Lower lobe of right lung (tissue), 2 donors: ENCODE measurements at regions not wholly inside any gene's neighbourhood (a gene's known extent, or its start where the extent isn't known, plus 50 kb on each side); places are given as distances from the start of the nearest gene placed in this dataset.
"Not testable (repeated sequence)": the region's sequence is repeated elsewhere in the genome, so short reads cannot be mapped to it uniquely, and the experiment has no call there.

Source experiments
- ATAC-seq, 2 donors: fragments of 200-7000 bp; cut with Tn5 transposase; one replicate each; pipeline ENCODE4 v1.9.1; 2020 to 2022; ENCODE audit warnings: mild to moderate bottlenecking in 2 of 2, moderate library complexity in 2 of 2
- DNase-seq: peaks from one replicate; pipeline ENCODE4 v3.0.0-alpha.2; 2020
- H3K27ac ChIP-seq: fragments of 200-600 bp; one replicate; pipeline ENCODE4 v1.8.0; 2022
- H3K27me3 ChIP-seq: fragments of 200-600 bp; one replicate; pipeline ENCODE4 v1.8.0; 2022; ENCODE audit warnings: low read depth
- H3K36me3 ChIP-seq: fragments of 200-600 bp; one replicate; pipeline ENCODE4 v1.8.0; 2022; ENCODE audit warnings: mild to moderate bottlenecking
- H3K4me1 ChIP-seq: fragments of 200-600 bp; one replicate; pipeline ENCODE4 v1.8.0; 2022
- H3K4me3 ChIP-seq: fragments of 200-600 bp; one replicate; pipeline ENCODE4 v1.8.0; 2022; ENCODE audit warnings: mild to moderate bottlenecking
- H3K9me3 ChIP-seq: fragments of 200-600 bp; one replicate; pipeline ENCODE4 v1.8.0; 2022
- intact Hi-C: fragments of 100-400 bp; cut with DNase I; formaldehyde crosslinking; loops from one replicate; pipeline ENCODE4 v1.11.0; 2022
- TF ChIP-seq, protein P1 (sequence below): fragments of 200-600 bp; IDR thresholded peaks from one replicate; pipeline ENCODE4 v1.8.0; 2022; ENCODE audit warnings: antibody characterized with exemption, mild to moderate bottlenecking
- donor health status: DM: no; HTN: yes; CAD: no; lungs with severe emphysema.

DNA sequence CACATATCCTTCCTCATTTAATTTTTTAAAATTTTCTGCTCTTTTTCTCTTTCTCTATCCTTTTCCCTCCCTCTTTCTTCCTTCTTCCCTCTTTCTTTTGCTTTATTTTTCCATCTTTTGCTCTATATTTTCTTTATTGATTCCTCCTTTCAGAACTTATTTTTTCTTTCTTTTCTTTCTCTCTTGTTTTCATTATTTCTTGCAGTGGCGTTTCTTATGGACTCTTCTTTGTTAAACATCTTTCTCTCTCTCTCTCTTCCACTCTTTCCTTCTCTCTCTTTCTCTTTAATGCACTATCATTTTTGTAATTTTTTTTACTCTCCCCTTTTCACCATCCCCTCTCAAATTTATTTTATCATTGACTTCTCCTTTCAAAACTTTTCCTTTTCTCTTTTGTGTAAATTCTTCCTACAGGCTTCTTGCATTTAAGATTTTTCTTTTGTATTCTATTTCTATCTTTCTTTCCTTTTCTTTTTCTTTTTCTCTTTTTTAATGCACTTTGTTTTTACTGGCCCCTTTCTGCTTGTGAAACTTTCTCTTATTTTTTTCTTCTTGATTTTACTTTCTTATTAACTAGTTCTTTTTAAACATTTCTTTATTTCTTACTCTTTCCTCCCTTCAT is 97.0 kb downstream of the RBMX2 start:
- H3K9me3 ChIP-seq, result no peaks in the 10 kb centered on the region
- H3K4me1 ChIP-seq, result no peaks in the 10 kb centered on the region
- H3K27me3 ChIP-seq, result no peaks in the 10 kb centered on the region
- intact Hi-C loops, result no loop called here
- DNase-seq, result no peak
- no peak overlapping the region for H3K27ac ChIP-seq
- H3K4me3 ChIP-seq, result no peak overlapping the region
- no peaks in the 10 kb centered on the region for H3K36me3 ChIP-seq
- TF ChIP-seq, protein P1, sequence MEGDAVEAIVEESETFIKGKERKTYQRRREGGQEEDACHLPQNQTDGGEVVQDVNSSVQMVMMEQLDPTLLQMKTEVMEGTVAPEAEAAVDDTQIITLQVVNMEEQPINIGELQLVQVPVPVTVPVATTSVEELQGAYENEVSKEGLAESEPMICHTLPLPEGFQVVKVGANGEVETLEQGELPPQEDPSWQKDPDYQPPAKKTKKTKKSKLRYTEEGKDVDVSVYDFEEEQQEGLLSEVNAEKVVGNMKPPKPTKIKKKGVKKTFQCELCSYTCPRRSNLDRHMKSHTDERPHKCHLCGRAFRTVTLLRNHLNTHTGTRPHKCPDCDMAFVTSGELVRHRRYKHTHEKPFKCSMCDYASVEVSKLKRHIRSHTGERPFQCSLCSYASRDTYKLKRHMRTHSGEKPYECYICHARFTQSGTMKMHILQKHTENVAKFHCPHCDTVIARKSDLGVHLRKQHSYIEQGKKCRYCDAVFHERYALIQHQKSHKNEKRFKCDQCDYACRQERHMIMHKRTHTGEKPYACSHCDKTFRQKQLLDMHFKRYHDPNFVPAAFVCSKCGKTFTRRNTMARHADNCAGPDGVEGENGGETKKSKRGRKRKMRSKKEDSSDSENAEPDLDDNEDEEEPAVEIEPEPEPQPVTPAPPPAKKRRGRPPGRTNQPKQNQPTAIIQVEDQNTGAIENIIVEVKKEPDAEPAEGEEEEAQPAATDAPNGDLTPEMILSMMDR, result no peak
- no peak for ATAC-seq

DNA sequence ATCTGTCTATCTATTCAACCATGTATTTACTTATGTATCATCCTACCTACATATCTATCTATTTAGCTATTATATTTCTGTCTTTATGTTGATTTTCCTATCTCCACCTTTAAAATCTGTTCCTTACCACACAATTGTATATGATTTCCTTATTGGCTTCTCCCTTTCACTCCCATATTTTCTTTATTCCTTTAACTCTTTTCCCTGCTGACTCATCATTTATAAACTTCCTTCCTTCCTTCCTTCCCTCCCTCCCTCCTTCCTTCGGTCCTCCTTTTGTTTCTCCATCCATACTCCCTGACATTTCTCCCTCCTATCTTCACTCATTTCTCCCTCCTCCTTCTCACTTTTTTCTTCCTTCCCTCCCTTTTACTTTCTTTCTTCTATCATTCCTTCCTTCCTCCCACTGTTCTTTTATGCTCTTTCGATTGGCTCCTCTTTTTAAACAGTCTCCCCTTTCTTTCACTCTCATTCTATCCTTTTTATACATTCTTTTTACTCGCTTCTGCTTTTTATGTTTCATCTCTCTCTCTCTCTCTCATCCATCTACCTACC is 100.3 kb downstream of the RBMX2 start:
- Histone ChIP-seq H3K9me3 (no peaks in the 10 kb centered on the region), H3K36me3 (no peaks in the 10 kb centered on the region), H3K27me3 (no peaks in the 10 kb centered on the region), H3K4me1 (no peaks in the 10 kb centered on the region), H3K4me3 (no peak overlapping the region), H3K27ac (no peak overlapping the region)
- DNase-seq, result no peak
- TF ChIP-seq, protein P1, result no peak
- intact Hi-C loops, result no loop called here
- ATAC-seq, result no peak

DNA sequence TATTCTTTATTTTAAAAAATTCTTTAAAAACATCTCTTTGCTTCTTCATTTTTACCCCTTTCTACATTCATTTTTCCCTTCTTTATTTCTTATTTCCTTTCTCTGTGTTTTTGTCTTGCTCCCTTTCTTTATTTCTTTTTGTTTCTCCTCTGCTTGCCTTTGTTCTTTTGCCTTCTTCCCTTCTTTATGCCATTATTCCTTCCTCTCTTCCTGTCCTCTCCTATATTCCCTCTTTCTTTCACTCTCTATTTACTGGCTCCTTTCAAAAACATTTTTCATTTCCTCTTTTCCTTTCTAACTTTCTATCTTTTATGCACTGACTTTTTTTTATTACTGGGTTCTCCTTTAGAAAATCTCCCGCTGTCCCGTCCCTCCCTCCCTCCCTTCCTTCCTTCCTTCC is 102.2 kb downstream of the RBMX2 start:
- intact Hi-C loops, result no loop called here
- TF ChIP-seq, protein P1, result no peak

DNA sequence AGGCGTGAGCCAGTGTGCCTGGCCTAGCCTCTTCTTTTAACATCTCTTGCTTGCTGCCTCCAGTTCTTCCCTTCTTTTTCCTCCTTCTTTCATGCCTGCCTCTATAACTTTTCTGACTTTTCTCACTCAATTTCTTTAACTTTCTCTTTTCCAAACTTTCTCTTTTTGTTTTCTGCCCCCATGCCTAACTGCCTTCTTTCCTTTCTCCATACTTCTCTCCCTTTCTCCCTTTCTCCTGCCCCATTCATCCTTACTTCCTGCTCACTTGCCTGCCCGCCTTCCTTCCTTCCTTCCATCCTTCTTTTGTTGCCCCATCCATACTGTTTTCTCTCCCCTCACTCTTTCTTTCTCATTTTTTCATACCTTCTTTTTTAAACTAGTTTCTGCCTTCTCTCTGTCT is 105.2 kb downstream of the RBMX2 start:
- H3K9me3 ChIP-seq, result no peaks in the 10 kb centered on the region
- H3K36me3 ChIP-seq, result no peaks in the 10 kb centered on the region
- H3K4me1 ChIP-seq, result no peaks in the 10 kb centered on the region
- H3K27ac ChIP-seq, result no peak overlapping the region
- intact Hi-C loops, result no loop called here
- H3K27me3 ChIP-seq, result no peaks in the 10 kb centered on the region
- H3K4me3 ChIP-seq, result no peak overlapping the region
- TF ChIP-seq, protein P1, result no peak
- no peak for DNase-seq
- ATAC-seq, result no peak

More for the DNA sequence above, 102.2 kb downstream of the RBMX2 start:
- Histone ChIP-seq H3K9me3 (no peaks in the 10 kb centered on the region), H3K27ac (no peak overlapping the region), H3K4me1 (no peaks in the 10 kb centered on the region), H3K27me3 (no peaks in the 10 kb centered on the region), H3K4me3 (no peak overlapping the region), H3K36me3 (no peaks in the 10 kb centered on the region)
- DNase-seq, result no peak
- ATAC-seq, result no peak

DNA sequence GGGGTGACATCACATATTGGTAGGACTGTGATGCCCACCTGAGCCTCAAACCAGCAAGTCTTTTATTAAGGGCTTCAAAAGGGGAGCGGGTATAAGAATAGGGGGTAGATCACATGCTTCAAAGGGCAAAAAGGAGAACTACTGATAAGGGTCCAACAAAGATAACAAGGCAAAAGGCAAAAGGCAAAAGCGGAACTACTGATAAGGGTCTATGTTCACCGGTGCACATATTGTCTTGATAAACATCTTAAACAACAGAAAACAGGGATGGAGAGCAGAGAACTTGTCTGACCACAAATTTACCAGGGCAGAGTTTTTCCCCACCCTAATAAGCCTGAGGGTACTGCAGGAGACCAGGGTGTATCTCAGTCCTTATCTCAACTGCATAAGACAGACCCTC is 110.7 kb downstream of the RBMX2 start:
- intact Hi-C loops, H3K27me3 ChIP-seq, DNase-seq, H3K4me1 ChIP-seq, H3K36me3 ChIP-seq, H3K4me3 ChIP-seq, ATAC-seq, H3K27ac ChIP-seq, H3K9me3 ChIP-seq: not testable (repeated sequence)

DNA sequence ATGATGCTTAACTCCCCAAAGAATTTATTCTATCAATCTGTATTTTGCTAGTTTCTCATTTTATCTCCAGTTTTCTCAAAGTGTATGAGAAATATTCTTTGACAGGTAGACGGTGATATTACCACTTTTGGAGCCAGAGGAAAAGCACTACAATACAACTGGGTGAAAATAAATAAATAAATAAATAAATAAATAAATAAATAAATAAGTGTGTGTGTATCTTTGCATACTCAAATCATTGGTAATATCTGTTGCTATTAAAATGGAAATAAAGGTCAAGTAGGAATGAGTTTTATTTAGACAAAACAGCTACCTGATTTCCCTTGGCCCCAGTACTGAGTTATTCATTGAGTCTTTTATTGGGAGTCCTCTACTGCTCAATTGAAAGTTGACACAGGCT is 114.3 kb downstream of the RBMX2 start:
- no peaks in the 10 kb centered on the region for H3K27me3 ChIP-seq
- TF ChIP-seq, protein P1, result no peak

More for the DNA sequence above, 114.3 kb downstream of the RBMX2 start:
- H3K27ac ChIP-seq, result no peak overlapping the region
- intact Hi-C loops, result no loop called here
- DNase-seq, result no peak
- no peak overlapping the region for H3K4me3 ChIP-seq
- no peaks in the 10 kb centered on the region for H3K9me3 ChIP-seq
- H3K4me1 ChIP-seq, result no peaks in the 10 kb centered on the region
- ATAC-seq, result no peak
- H3K36me3 ChIP-seq, result no peaks in the 10 kb centered on the region
